CD4-positive, alpha-beta T cell treated with Interleukin-17A for 1 hour (primary cell): ENCODE measurements at regions not wholly inside any gene's neighbourhood (a gene's known extent, or its start where the extent isn't known, plus 50 kb on each side); places are given as distances from the start of the nearest gene placed in this dataset.
A peak's percentile ranks its signal among the peaks of the same experiment; 100 is the strongest.
"Not testable (repeated sequence)": the region's sequence is repeated elsewhere in the genome, so short reads cannot be mapped to it uniquely, and the experiment has no call there.

Experiments used
- DNase-seq: peaks from one replicate; pipeline ENCODE4 v3.0.0-alpha.2; 2020

GRCh38 chr3:130151555-130151954 lies 69.9 kb downstream of the ALG1L2 start:
- DNase-seq: not testable (repeated sequence)

GRCh38 chr3:130153247-130153646 lies 71.6 kb downstream of the ALG1L2 start:
- DNase-seq: not testable (repeated sequence)

GRCh38 chr3:130155464-130155863 lies 73.8 kb downstream of the ALG1L2 start:
- DNase-seq: peak; percentile 10

- DNase-seq: not testable (repeated sequence)
Observed at GRCh38 chr3:130166856-130167255, 85.2 kb downstream of the ALG1L2 start.

- DNase-seq: not testable (repeated sequence)
Observed at GRCh38 chr3:130175195-130175594, 93.6 kb downstream of the ALG1L2 start.

GRCh38 chr3:130176476-130177256 lies 95.0 kb downstream of the ALG1L2 start:
- DNase-seq: not testable (repeated sequence)

GRCh38 chr3:130178835-130179234 lies 97.2 kb downstream of the ALG1L2 start:
- peak; percentile 24 for DNase-seq

- DNase-seq: peak; percentile 75
Observed at GRCh38 chr3:130179353-130179970, 97.8 kb downstream of the ALG1L2 start.

GRCh38 chr3:130182475-130182874 lies 100.8 kb downstream of the ALG1L2 start:
- DNase-seq: not testable (repeated sequence)

- DNase-seq: not testable (repeated sequence)
Observed at GRCh38 chr3:130183689-130184088, 102.1 kb downstream of the ALG1L2 start.

- DNase-seq: not testable (repeated sequence)
Observed at GRCh38 chr3:130184152-130185024, 102.8 kb downstream of the ALG1L2 start.

GRCh38 chr3:130201272-130201671 lies 119.6 kb downstream of the ALG1L2 start:
- DNase-seq: not testable (repeated sequence)

GRCh38 chr3:130203633-130204032 lies 122.0 kb downstream of the ALG1L2 start:
- not testable (repeated sequence) for DNase-seq

- DNase-seq: no peak
Observed at GRCh38 chr3:130227540-130227939, 117.9 kb upstream of the COL6A5 start.

GRCh38 chr3:130242850-130243569 lies 102.5 kb upstream of the COL6A5 start:
- DNase-seq: peak; percentile 6

- no peak for DNase-seq
Observed at GRCh38 chr3:130243808-130244207, 101.7 kb upstream of the COL6A5 start.

GRCh38 chr3:130250982-130251381 lies 94.5 kb upstream of the COL6A5 start:
- no peak for DNase-seq

- DNase-seq: no peak
Observed at GRCh38 chr3:130255442-130255841, 90.0 kb upstream of the COL6A5 start.

- no peak for DNase-seq
Observed at GRCh38 chr3:130256821-130257340, 88.6 kb upstream of the COL6A5 start.

- DNase-seq: no peak
Observed at GRCh38 chr3:130258532-130258952, 86.9 kb upstream of the COL6A5 start.

GRCh38 chr3:130259166-130259874 lies 86.2 kb upstream of the COL6A5 start:
- no peak for DNase-seq

- DNase-seq: no peak
Observed at GRCh38 chr3:130260918-130261317, 84.6 kb upstream of the COL6A5 start.
